ENCODE measurements at regions not wholly inside any gene's neighbourhood (a gene's known extent, or its start where the extent isn't known, plus 50 kb on each side); places are given as distances from the start of the nearest gene placed in this dataset.
"Not testable (repeated sequence)": the region's sequence is repeated elsewhere in the genome, so short reads cannot be mapped to it uniquely, and the experiment has no call there.

DNA sequence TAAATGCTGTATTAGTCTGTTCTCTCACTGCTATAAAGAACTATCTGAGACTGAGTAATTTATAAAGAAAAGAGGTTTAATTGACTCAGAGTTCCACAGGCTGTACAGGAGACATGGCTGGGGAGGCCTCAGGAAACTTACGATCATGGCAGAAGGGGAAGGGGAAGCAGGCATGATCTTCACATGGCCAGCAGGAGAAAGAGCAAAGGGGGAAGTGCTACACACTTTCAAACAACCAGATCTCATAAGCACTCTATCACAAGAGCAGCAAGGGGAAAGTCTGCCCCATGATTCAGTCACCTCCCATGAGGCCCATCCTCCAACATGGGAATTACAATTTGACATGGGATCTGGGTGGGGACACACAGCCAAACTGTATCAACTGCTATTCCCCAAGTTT lies 367.8 kb upstream of the DPPA4 start:
- TF ChIP-seq NCOA2 (IDR thresholded peaks at IDR 0.05; ENCODE audit: partially characterized antibody in 2 of 2); STAT5B (CRISPR knock-in tag; IDR thresholded peaks at IDR 0.05); ZNF133 (CRISPR knock-in tag; IDR thresholded peaks at IDR 0.05); POLR2AphosphoS5 (IDR thresholded peaks at IDR 0.05; ENCODE audit: control insufficient read depth, insufficient read depth, low read depth, low read length); EZH2 (IDR thresholded peaks at IDR 0.05; ENCODE audit: borderline replicate concordance, low read depth, low read length); ZNF785 (CRISPR knock-in tag; IDR thresholded peaks at IDR 0.05); NBN (IDR thresholded peaks at IDR 0.05; ENCODE audit: low read depth); GATAD2A (IDR thresholded peaks at IDR 0.05); CHD4 (IDR thresholded peaks at IDR 0.05; ENCODE audit: insufficient read depth, insufficient replicate concordance, low read depth, low read length, poor library complexity, severe bottlenecking); HOXB6 (CRISPR knock-in tag; IDR thresholded peaks at IDR 0.05; ENCODE audit: borderline replicate concordance); ZNF263 (CRISPR knock-in tag; IDR thresholded peaks at IDR 0.05; ENCODE audit: borderline replicate concordance); KAT2B (IDR thresholded peaks at IDR 0.05; ENCODE audit: low read depth, low read length): not testable (repeated sequence)
- TF ChIP-seq, protein P1, sequence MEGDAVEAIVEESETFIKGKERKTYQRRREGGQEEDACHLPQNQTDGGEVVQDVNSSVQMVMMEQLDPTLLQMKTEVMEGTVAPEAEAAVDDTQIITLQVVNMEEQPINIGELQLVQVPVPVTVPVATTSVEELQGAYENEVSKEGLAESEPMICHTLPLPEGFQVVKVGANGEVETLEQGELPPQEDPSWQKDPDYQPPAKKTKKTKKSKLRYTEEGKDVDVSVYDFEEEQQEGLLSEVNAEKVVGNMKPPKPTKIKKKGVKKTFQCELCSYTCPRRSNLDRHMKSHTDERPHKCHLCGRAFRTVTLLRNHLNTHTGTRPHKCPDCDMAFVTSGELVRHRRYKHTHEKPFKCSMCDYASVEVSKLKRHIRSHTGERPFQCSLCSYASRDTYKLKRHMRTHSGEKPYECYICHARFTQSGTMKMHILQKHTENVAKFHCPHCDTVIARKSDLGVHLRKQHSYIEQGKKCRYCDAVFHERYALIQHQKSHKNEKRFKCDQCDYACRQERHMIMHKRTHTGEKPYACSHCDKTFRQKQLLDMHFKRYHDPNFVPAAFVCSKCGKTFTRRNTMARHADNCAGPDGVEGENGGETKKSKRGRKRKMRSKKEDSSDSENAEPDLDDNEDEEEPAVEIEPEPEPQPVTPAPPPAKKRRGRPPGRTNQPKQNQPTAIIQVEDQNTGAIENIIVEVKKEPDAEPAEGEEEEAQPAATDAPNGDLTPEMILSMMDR (IDR thresholded peaks at IDR 0.05 in 2 of 3, conservative IDR thresholded peaks at IDR 0.05 in 1 of 3; ENCODE audit: insufficient read depth in 2 of 3, low read depth in 1 of 3, low read length in 3 of 3) = not testable (repeated sequence)
- TF ChIP-seq, protein P2, sequence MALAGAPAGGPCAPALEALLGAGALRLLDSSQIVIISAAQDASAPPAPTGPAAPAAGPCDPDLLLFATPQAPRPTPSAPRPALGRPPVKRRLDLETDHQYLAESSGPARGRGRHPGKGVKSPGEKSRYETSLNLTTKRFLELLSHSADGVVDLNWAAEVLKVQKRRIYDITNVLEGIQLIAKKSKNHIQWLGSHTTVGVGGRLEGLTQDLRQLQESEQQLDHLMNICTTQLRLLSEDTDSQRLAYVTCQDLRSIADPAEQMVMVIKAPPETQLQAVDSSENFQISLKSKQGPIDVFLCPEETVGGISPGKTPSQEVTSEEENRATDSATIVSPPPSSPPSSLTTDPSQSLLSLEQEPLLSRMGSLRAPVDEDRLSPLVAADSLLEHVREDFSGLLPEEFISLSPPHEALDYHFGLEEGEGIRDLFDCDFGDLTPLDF (CRISPR knock-in tag; IDR thresholded peaks at IDR 0.05) = not testable (repeated sequence)

Data from K562 (cell line).